DMS114 treated with DMSO at 0.1 percent for 48 hours (cell line): ENCODE measurements at regions not wholly inside any gene's neighbourhood (a gene's known extent, or its start where the extent isn't known, plus 50 kb on each side); places are given as distances from the start of the nearest gene placed in this dataset.

Source experiments
- DNase-seq: peaks from one replicate; lab custom pipeline; 2025; ENCODE audit not compliant: unreplicated experiment; lab: John Stamatoyannopoulos, UW

DNA sequence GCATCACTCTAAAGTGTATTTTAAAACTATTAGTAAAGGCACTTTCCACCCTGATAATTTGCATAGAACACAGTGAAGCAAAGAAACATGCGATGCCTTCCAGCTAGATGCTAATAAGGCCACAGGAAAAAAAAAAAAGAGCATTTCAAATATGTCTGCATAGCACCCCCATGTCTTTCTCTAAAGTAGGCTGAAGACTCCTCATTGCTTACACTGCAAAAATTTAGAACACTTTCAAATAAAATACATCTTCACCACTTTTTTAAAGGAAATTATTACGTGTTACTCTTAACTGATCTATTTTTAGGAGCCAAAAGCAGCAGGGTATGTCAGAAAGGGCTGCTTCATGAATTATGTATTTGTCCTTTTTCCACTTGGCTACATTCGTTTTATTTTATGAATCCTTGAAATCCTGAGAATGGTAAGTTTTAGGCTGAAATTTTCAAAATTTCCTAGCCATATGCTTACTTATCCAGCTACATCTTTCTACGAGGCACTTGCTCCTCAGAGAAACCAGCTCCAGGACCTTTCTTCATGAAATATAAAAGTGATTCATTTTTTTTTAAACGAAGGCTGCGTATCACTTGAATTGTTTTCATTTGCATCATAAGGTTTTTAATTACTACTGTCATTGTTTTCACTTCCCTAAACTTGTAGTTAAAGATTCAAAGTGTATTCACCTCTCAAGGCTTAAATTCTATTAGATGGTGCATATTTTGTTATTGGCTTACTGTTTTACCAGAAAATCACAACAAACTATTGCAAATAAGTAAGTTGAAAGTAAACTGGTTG lies 513.0 kb downstream of the PTPRC start:
- peak; percentile 26 for DNase-seq

GRCh38 chr1:199152676-199153075 lies 513.8 kb downstream of the PTPRC start:
- peak; percentile 8 for DNase-seq

DNA sequence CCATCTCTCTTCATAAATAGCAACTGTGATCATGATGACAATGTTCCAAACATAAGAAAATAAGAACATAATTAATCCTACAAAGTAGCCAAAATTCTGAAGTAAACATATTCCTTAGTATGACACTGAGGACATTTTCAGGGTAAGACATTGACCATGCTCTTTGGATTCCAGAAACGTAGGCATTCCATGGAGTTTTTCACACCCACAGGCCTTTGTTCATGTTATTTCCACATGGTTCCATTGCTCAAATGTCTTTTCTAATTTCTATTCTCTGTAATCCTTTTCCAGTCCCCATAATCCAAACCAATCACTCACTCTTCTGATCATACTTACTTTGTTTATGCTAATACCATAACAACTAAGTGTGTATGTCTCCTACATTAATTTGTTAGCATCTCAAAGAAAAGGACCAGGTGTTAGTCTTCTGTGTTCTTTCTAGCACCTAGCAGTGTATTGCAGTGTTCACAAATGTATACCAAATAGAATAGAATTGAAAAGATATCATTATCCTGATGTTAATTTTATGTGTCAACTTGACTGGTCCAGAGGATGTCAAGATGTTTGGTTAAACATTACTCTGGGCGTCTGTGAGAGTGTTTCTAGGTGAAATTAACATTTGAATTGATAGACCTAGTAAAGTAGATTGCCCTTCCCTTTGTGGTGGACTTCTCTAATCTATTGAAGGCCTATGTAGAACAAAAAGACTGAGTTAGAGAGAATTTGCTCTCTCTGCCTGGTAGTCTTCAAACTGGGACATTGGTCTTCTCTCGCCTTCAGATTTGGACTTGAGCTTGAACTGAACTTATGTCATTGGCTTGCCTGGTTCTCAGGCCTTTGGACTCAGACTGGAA lies 516.6 kb downstream of the PTPRC start:
- no peak for DNase-seq

DNA sequence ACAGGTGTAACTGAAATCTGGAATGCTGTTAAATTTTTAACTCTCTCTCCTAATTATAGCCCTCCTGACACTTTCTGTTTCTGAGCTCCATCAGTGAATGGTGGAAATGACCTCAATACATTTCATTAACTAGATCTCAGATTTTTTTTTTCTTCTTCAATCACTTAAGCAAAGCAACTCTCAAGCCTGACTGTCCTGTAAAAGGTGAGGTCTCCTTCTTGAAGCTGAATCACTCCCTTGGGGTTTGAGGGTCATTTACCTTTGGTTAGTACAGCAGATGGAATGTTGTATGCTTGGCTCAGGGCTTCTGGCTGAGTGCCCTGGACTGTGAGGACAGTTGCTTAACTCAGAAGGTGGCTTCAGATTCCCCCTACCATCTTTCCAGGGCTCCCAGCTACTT lies 518.7 kb downstream of the PTPRC start:
- DNase-seq = no peak

GRCh38 chr1:199160521-199161318 lies 521.9 kb downstream of the PTPRC start:
- DNase-seq = no peak

DNA sequence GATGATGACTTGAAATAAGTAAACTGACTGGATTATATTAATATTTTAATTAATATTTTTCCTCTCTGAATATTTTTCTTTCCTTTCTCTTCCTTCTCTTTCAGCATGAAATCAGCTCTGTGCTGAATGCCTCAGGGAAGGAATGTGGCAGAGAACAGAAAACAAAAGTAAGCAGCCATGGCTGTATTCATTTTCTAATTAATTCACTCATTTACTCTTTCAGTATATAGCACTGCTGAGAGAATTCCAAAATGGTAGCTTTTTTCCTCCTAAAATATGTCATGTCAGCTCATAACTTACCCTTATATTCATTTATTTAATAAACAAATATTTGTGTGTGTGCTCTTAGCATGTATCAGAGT lies 522.5 kb downstream of the PTPRC start:
- no peak for DNase-seq

- DNase-seq = no peak
Observed at GRCh38 chr1:199161766-199162303, 523.0 kb downstream of the PTPRC start.

DNA sequence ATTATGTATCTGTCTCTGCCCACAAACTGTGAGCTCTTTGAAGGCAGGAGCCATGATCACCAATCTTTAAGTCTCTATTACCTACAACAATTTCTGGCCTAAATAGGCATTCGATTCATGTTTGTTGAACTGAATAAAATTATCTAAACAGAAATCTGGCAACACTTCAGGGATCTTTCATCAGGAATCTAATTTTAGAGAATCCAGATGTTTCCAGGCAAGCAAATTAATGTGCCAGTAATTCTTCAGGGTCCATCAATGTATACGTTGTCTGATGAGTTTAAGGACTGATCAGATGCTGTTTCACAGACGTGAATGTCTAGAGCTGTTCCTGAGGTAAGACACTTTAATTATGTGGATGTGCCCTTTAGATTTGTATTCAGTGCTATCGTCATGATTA lies 524.4 kb downstream of the PTPRC start:
- no peak for DNase-seq

- DNase-seq = no peak
Observed at GRCh38 chr1:199163670-199164069, 524.8 kb downstream of the PTPRC start.

DNA sequence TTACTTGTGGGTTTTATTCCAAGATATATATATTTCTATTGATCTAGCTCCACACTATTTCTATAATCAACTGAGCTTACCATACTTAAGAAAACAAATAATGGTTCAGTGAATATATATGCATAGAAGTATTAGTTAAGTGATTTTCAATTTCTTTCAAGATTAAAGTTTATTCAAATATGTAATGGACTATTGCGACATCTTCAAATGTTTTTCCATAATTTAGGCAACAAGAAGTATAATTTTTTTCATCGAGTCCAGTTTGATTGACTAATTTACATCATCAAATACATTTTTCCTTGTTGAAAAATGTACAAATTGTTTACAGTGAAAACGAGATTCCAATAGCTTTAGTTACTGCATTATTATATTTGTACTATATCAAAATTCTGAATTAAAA lies 528.6 kb downstream of the PTPRC start:
- DNase-seq = no peak

- DNase-seq = no peak
Observed at GRCh38 chr1:199168888-199169585, 530.2 kb downstream of the PTPRC start.

- no peak for DNase-seq
Observed at GRCh38 chr1:199170711-199171110, 531.9 kb downstream of the PTPRC start.

DNA sequence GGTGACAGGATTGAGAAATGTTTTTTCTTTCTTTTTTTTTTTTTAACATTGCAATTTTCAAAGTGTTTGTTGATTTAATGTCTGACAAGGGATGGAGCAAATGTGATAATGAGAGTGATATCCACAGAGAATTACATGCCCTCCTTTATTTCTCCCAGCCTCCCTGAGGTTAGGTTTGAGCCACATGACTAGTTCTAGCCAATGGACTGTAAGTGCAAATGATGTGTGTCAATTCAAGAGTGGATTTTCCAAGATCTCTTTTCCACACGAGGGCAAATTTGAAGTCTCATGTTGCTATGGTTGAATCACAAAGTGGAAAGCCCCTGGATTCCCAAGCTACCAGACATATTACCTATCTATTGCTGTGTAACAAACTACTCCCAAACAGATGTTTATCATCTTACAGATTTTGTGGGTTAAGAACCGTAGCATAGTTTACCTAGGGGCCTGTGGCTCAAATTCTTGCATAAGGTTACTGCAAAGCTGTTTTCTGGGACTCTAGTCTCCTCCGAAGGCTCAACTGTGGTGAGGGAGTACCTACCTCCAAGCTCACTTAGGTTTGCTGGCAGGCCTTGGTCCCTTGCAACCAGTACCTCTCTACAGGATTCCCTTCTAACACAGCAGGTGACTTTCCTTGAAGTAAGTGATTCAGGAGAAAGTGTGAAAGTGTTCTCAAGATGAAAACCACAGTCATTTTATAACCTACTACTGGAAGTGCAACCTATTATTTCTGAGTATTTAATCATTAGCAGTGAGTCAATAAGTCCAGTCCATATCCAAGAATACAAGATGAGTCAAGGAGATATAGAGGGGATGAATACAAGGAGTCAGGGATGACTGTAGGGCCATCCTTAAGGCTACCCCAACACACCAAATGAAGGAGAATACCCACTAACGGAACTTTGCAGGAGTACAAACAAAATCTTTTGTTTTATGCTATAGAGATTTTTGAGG lies 533.6 kb downstream of the PTPRC start:
- no peak for DNase-seq

- no peak for DNase-seq
Observed at GRCh38 chr1:199173356-199173755, 534.5 kb downstream of the PTPRC start.

DNA sequence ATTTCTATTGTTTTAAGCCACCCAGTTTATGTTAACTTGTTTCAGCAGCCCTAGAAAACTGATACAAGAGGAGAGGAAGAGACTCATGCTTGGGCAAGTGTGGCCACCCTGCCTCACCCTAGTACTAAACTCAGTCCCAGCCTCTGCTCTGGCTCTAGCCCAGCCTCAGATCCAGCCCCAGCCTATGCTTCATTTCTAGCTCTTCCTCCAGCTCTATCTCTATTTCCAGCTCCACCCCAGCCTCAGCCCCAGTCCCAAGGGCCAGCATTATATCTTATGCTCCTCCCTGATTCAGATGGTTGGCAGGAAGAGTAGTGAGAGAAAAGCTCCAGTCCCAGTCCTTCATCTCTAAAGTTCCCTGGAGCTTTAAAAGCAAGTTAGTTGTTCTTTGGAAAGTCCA lies 535.5 kb downstream of the PTPRC start:
- DNase-seq = no peak

DNA sequence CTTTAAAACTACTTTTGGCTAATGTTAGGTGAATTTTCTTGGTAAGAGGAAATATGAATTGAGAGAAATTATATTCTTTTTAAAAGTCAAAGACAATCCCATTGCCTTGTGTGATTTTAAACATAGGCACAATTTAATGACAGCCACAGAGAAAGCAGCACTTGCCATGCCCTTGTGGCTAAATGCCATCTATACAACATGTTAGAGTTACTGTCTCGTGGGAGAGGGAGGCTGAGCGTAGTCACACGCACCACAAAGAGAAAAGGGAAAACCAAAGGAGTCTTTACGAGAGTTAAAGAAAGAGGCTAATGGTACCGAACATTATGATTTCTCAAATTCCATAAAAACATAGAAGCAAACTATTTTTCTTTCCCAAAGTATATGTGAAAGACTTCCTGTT lies 537.9 kb downstream of the PTPRC start:
- DNase-seq = no peak

GRCh38 chr1:199177241-199177640 lies 538.4 kb downstream of the PTPRC start:
- DNase-seq = no peak

- DNase-seq = no peak
Observed at GRCh38 chr1:199178646-199179045, 539.8 kb downstream of the PTPRC start.

DNA sequence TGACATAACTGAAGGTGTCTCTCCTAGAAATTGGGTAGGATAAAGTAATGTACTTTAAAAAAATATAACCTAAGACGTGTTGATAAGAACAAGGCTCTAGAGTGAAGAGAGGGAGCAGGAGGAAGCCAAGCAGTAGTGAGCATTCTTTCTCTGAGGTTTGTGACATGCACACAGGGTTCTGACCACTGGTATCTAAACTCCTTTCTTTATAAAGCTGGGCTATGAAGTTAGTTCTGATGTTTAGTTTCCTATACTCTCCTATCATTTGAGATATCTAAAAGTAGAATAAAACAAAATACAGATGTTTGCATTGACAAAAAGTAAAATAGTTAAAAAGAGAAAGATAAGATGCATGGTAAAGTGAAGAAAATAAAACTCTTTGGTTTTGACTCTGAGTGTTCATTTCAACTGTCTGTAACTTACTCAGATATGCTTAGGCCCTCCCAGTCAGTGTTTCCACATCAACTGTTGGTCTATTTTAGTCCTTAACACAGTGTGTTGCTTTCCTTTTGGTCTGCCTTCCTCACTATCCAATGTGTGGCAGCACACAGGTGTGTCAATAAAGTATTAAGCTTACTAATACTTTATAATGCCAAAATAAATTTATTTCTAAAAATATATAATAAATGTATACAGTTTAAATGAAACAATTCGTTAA lies 543.5 kb downstream of the PTPRC start:
- DNase-seq = no peak
